ENCODE measurements at regions not wholly inside any gene's neighbourhood (a gene's known extent, or its start where the extent isn't known, plus 50 kb on each side); places are given as distances from the start of the nearest gene placed in this dataset.

GRCh38 chr17:33977729-33978514 lies 277.2 kb upstream of the CCL2 start:
- 53% methylated on average over 7 of the region's 10 CpGs for WGBS
- TF ChIP-seq CTCF (IDR thresholded peaks at IDR 0.05) (no peak), POLR2AphosphoS5 (IDR thresholded peaks at IDR 0.05) (no peak), EP300 (IDR thresholded peaks at IDR 0.05) (no peak), POLR2A (IDR thresholded peaks at IDR 0.05) (no peak)
- Histone ChIP-seq H3K27ac (no peak overlapping the region), H3K27me3 (no peaks in the 10 kb centered on the region), H3K36me3 (no peaks in the 10 kb centered on the region), H3K4me3 (no peak overlapping the region), H3K4me1 (peaks cover 3% of the 10 kb centered on the region), H3K9me3 (no peaks in the 10 kb centered on the region)
- DNase-seq (ENCODE audit: low spot score in 2 of 2): no peak

GRCh38 chr17:33978889-33979288 lies 276.2 kb upstream of the CCL2 start:
- DNase-seq (ENCODE audit: low spot score in 2 of 2): no peak
- Histone ChIP-seq H3K27ac (no peak overlapping the region), H3K4me3 (no peak overlapping the region), H3K9me3 (no peaks in the 10 kb centered on the region), H3K36me3 (no peaks in the 10 kb centered on the region), H3K27me3 (no peaks in the 10 kb centered on the region), H3K4me1 (peaks cover 3% of the 10 kb centered on the region)
- TF ChIP-seq POLR2A (IDR thresholded peaks at IDR 0.05) (no peak), CTCF (IDR thresholded peaks at IDR 0.05) (no peak), POLR2AphosphoS5 (IDR thresholded peaks at IDR 0.05) (no peak), EP300 (IDR thresholded peaks at IDR 0.05) (no peak)
- WGBS: 89% methylated on average over 4 of the region's 5 CpGs

GRCh38 chr17:33980193-33980592 lies 274.9 kb upstream of the CCL2 start:
- Histone ChIP-seq H3K27ac (no peak overlapping the region), H3K9me3 (no peaks in the 10 kb centered on the region), H3K4me1 (peaks cover 3% of the 10 kb centered on the region), H3K36me3 (no peaks in the 10 kb centered on the region), H3K4me3 (no peak overlapping the region), H3K27me3 (no peaks in the 10 kb centered on the region)
- no peak for DNase-seq (ENCODE audit: low spot score in 2 of 2)
- no peak for TF ChIP-seq POLR2AphosphoS5 (IDR thresholded peaks at IDR 0.05)
- no peak for TF ChIP-seq CTCF (IDR thresholded peaks at IDR 0.05)
- TF ChIP-seq EP300 (IDR thresholded peaks at IDR 0.05): no peak
- no peak for TF ChIP-seq POLR2A (IDR thresholded peaks at IDR 0.05)
- WGBS: 67% methylated on average over 2 of the region's 2 CpGs

- H3K36me3 ChIP-seq: no peaks in the 10 kb centered on the region
- WGBS: 34% methylated on average over 6 of the region's 6 CpGs
- H3K9me3 ChIP-seq: no peaks in the 10 kb centered on the region
- no peak overlapping the region for H3K27ac ChIP-seq
- H3K4me1 ChIP-seq: peaks cover 3% of the 10 kb centered on the region
- DNase-seq (ENCODE audit: low spot score in 2 of 2): no peak
- no peak overlapping the region for H3K4me3 ChIP-seq
- no peak for TF ChIP-seq POLR2A (IDR thresholded peaks at IDR 0.05)
- no peak for TF ChIP-seq EP300 (IDR thresholded peaks at IDR 0.05)
- no peak for TF ChIP-seq CTCF (IDR thresholded peaks at IDR 0.05)
- TF ChIP-seq POLR2AphosphoS5 (IDR thresholded peaks at IDR 0.05): no peak
- no peaks in the 10 kb centered on the region for H3K27me3 ChIP-seq
Observed at GRCh38 chr17:33981711-33982601, 273.1 kb upstream of the CCL2 start.

GRCh38 chr17:33982909-33983308 lies 272.2 kb upstream of the CCL2 start:
- Histone ChIP-seq H3K4me1 (peaks cover under 1% of the 10 kb centered on the region), H3K9me3 (no peaks in the 10 kb centered on the region), H3K27ac (no peak overlapping the region), H3K27me3 (no peaks in the 10 kb centered on the region), H3K4me3 (no peak overlapping the region), H3K36me3 (no peaks in the 10 kb centered on the region)
- TF ChIP-seq POLR2AphosphoS5 (IDR thresholded peaks at IDR 0.05) (no peak), POLR2A (IDR thresholded peaks at IDR 0.05) (no peak), EP300 (IDR thresholded peaks at IDR 0.05) (no peak), CTCF (IDR thresholded peaks at IDR 0.05) (no peak)
- DNase-seq (ENCODE audit: low spot score in 2 of 2): no peak
